ENCODE measurements at regions not wholly inside any gene's neighbourhood (a gene's known extent, or its start where the extent isn't known, plus 50 kb on each side); places are given as distances from the start of the nearest gene placed in this dataset.
A peak's percentile ranks its signal among the peaks of the same experiment; 100 is the strongest.

- DNase-seq, result no peak
- Mint-ChIP-seq H3K27ac (peak overlapping the region; percentile 84 to 96 (median 94); a peak in 6 of 7 replicates), H3K27me3 (ENCODE audit: low read depth) (no peaks in the 10 kb centered on the region), H3K9me3 (no peaks in the 10 kb centered on the region), H3K4me3 (no peak overlapping the region), H3K36me3 (ENCODE audit: insufficient read depth in 1 of 3, low read depth in 3 of 3) (peaks cover 5 to 17% (median 12%) of the 10 kb centered on the region in 3 experiments; a peak in 6 of 7 replicates), H3K4me1 (peaks cover 45 to 48% of the 10 kb centered on the region in 2 experiments)
- no peak for TF ChIP-seq CTCF (conservative IDR thresholded peaks at IDR 0.05)
- Histone ChIP-seq H2AK5ac (ENCODE audit: insufficient read length, low read length) (no peak overlapping the region), H3K23ac (ENCODE audit: insufficient read length, low read depth, low read length) (no peak overlapping the region), H4K8ac (replicated peaks; ENCODE audit: insufficient read length, low read depth, low read length) (no peak overlapping the region), H3K4me2 (ENCODE audit: insufficient read depth, insufficient read length, low read length) (no peak overlapping the region), H3K9ac (ENCODE audit: extremely low read depth, insufficient read length, low read length) (no peak overlapping the region), H4K91ac (ENCODE audit: insufficient read length, low read depth, low read length) (no peak overlapping the region), H3K27ac (ENCODE audit: insufficient read length, low read depth, low read length) (no peak overlapping the region), H2BK20ac (ENCODE audit: low read depth, low read length, poor library complexity, severe bottlenecking) (no peak overlapping the region), H4K20me1 (ENCODE audit: control insufficient read depth, insufficient read depth, insufficient read length) (no peaks in the 10 kb centered on the region), H2BK15ac (ENCODE audit: low read depth, low read length) (no peak overlapping the region), H3K23me2 (ENCODE audit: insufficient read length, low read depth, low read length, poor library complexity, severe bottlenecking) (no peaks in the 10 kb centered on the region), H3K79me1 (ENCODE audit: insufficient read depth, low read depth, low read length, poor library complexity, severe bottlenecking) (no peaks in the 10 kb centered on the region), H3K56ac (ENCODE audit: insufficient read length, low read depth, low read length) (no peak overlapping the region), H3K4ac (ENCODE audit: low read depth, low read length) (no peak overlapping the region), H3T11ph (ENCODE audit: low read length) (no peak overlapping the region), H2BK12ac (ENCODE audit: insufficient read length, low read depth, low read length) (no peak overlapping the region), H3K14ac (ENCODE audit: insufficient read depth, low read length) (no peak overlapping the region), H3K4me1 (ENCODE audit: insufficient read depth, low read length) (peaks cover 15% of the 10 kb centered on the region; the same call in 1 of the 2 replicates), H2BK120ac (ENCODE audit: low read depth, low read length, poor library complexity, severe bottlenecking) (no peak overlapping the region), H3K27me3 (ENCODE audit: insufficient read depth, low read length) (no peaks in the 10 kb centered on the region), H3K9me3 (ENCODE audit: control insufficient read depth, low read depth, low read length) (no peaks in the 10 kb centered on the region), H3K79me2 (ENCODE audit: insufficient read depth, low read length) (no peaks in the 10 kb centered on the region), H2AFZ (ENCODE audit: low read length) (no peak overlapping the region), H3K18ac (ENCODE audit: insufficient read length, low read depth, low read length) (no peak overlapping the region), H4K5ac (ENCODE audit: insufficient read length, low read depth, low read length) (no peak overlapping the region), H2BK5ac (ENCODE audit: insufficient read length, low read length) (no peak overlapping the region)
Measured at GRCh38 chr3:110687138-110687537, 384.5 kb upstream of the NECTIN3 start.

Data from H9 (cell line).